HPDE6-E6E7 (cell line): ENCODE measurements at regions not wholly inside any gene's neighbourhood (a gene's known extent, or its start where the extent isn't known, plus 50 kb on each side); places are given as distances from the start of the nearest gene placed in this dataset.

Source experiments
- DNase-seq: peaks from one replicate; pipeline ENCODE4 v3.0.0; 2011; ENCODE audit warnings: missing footprints; ENCODE audit errors: extremely low spot score

DNA sequence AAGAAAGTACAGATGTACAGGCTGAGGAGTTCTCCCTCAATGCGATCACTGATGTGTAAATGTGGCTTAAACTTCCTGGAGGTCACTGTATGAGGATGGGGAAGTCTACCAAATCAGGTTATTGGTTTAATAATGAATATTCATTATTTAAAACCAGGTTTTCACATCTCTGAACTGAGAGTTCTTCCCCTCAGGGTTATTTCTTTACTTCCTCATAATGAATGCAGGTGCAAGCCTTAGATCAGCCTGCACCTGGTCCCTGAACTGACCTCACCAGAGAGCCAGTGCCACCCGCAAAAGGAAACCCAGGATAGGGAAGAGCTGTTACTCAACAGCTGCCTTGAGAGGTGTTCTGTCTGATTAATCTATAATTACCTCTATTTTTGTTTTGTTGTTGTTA is 369.0 kb downstream of the EPHA4 start:
- DNase-seq = no peak

DNA sequence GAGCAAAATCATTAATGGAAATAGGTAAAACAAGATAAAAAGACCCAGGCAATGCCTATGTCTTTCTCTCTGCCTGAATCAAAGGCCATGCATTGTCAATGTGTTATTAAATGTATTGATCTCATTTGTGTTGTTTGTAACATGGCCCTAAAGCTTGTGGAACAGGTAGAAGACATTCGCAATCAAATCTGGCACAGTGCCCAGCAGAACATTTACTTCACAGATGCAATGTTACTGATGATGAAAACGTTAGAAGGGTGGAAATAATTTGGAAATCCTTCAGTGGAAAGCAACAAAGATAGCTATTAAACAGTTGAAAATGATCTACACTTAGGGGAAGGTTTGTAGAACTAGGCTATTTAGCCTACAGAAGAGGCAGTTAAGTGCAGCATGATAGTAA is 368.2 kb downstream of the EPHA4 start:
- no peak for DNase-seq

DNA sequence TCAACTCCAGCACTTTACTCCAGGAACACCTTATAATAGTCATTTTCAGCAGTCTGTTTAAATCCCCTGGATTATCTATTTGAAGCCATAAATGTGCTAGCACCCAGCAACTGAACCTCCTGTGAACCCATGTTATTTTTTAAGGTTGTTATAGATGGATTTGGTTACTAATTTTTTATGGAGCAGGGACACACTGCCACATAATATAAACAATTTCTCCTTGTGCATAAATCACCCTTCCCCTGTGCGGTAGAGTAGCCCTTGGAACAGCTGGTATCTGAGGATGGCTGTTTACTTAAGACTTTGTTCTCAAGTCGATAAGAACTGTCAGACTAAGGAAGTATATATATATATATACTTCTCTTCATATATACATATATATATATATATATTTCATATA is 367.4 kb downstream of the EPHA4 start:
- no peak for DNase-seq

DNA sequence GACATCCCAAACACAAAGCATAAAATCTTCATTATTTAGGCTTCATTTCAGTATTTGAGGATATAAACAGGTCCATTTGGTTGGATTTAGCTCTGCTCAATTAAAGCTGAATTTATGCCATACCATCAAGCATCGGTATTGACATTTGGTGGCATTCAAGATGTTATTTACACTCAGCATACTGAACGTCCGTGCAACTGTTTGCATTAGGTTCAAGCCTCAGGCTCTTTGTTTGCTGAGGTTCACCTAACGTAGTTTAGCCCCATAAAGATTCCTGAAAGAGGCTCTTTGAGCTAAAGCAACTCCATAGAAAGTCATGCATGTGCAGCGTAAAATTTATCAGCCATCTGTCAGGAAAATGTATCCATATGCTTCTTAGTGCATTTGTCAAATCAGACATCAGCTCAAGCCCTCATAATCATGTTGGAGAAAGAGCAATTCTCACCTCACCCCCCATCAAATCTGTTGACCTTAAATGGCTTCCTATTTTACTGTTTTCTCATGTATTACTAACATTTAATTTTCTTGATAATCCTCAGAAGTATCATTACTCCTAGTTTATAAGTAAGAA is 366.9 kb downstream of the EPHA4 start:
- no peak for DNase-seq

DNA sequence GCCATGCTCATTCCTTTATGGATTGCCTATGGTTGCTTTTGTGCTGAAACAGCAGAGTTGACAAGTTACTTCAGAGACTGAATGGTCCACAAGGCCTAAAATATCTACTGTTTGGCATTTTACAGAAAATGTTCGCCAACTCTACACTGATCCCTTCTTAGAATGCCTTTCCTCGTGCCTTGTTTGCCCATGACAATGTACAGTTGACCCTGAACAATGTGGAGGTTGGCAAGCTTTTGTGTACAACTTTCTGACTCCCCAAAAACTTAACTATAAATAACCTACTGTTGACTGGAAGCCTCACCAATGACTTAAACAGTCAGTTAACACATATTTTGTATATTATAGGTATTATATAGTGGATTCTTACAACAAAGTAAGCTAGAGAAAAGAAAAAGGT is 361.4 kb downstream of the EPHA4 start:
- DNase-seq = no peak

DNA sequence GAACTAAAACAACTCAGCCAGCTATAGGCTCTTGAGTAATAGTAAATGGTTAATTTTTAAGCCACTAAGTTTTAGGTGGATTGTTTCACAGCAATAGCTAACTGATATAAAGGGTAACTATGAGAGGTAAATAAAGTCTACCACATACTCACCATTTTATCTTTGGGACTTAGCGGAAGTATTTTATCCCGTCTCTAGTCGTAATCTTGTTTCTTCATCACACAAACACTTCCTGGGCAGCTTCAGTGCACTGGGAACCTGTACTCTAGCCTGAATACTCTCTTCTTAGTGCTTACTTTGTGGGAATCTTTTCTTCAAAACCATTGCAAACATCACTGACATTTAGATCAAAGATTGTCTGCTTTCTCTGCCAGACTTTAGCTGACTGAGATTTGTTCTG is 360.5 kb downstream of the EPHA4 start:
- no peak for DNase-seq

DNA sequence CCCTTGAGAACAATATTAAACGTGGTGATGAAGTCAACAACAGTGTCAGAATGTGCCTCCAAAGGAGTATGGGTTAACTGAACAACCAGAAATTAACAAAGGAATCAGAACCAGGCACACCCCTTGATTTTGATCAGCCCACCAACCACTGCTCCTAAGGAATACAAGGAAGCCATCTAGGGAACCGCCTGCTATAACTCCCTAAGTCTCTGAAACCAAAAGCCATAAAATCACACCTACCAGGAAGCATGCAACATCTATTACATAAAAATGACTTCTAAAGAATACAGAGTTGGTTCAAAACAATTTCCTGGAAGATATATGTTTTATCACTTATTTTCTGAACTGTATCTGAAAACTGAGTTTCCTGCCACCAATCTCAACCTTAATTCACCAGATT is 360.0 kb downstream of the EPHA4 start:
- DNase-seq = no peak

DNA sequence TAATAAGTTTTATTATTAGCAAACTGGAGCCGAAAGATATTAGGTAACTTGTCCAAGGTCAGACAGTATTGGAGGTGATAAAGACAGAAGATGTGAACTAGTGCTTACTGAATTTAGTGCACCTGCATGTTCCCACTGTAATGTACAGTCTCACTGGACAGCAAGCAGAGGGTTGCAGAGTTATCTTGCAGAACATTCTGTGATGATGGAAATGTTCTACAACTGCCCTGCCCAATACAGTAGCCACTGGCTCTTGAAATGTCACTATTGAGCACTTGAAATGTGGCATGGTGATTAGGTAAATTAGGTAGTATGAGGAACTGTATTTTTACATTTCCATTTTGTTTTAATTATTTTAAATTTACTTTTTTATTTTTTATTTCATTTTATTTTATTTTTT is 356.6 kb downstream of the EPHA4 start:
- DNase-seq = no peak

DNA sequence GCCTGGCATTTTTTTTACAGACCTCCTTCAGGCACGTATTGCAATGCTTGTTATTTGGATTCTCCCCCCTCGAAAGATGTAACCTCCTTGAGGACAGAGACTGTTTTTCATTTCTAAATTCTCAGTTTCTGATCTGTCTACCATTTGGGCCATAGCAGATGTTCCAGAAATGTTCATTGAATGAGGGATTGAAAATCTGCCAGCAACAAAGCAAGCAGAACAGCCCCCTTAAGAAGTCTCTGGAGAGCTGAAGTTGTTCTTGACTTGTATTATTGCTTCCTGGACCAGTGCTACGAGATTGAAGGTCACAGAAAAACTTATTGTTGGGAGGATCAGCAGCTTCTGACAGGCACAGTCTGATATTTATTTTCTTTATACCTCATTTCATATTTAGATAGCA is 355.5 kb downstream of the EPHA4 start:
- no peak for DNase-seq

DNA sequence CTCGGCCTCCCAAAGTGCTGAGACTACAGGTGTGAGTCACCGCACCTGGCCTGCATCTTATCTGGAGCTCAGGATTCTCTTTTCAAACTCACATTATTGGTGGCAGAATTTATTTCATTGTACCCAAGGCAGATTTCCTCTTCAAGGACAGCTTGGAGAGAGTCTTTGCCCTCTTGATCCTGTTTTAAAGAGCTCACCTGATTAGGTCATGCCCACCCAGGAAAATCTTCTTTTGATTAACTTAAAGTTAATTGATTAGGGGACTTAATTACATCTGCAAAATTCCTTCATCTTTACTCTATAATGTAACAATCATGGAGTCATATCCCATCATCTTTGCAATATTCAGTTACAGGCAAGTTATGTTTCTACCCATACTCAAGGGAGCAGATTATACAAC is 346.4 kb downstream of the EPHA4 start:
- no peak for DNase-seq

DNA sequence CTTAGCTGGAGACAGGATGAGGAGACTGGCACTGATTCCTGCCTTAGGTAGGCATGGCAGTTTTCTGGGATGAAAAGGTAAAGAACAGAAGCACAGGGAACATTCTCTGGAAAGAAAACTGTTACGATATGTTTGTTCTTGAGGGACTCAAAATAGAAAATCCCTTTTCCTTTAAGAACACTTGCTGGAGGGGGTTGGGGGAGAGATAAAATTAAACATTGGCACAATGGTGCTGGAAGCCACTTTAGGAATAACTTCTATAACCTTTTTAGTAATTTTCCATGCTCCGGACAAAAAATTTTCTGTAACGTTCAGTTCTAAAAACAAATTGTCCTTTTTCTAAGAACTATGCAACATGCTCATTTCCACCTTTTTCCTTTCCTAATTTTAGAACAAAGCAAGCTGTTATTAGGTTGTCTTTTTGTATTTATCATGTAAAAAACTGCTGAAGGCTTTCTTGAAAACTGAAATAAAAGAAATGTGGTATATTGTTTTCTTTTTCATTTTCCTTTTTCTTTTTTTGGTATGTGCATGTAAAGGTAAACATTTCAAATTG is 343.8 kb downstream of the EPHA4 start:
- DNase-seq = no peak

DNA sequence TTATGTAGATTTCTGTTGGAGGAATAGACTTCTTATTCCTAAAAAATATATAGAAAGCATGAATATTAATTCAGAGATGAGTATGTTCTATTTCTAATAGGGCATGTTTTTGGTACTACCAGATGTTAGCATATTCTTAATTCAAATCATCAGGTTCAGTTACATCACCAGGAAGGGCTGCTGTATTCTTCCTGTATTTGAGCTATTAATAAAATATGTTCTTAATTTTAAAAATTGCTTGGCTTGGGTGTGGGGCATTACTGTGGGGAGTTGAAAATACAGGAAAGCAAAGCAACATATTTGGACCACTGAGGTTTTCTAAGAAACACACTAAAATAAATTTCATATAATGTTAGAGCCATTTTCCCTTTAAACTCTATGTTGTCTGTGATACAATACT is 343.0 kb downstream of the EPHA4 start:
- DNase-seq = no peak

DNA sequence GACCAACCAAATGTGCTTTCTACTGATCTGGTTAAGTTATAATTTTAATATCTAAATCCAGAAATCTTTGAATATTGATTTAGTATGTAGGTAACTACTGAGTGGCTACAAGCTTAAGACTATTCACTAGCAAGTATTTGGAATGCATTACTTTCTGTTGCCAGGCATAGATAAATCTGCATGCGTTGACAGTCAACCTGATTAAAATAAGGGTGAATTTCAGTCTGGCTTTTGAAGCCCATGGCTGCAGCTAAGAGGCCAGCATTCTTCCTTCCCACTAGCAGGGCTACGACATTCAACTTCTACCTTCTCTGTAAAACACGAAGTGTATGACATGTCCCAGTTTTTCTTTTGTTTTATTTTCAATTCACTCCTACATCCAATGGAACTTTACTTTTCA is 340.6 kb downstream of the EPHA4 start:
- DNase-seq = no peak

DNA sequence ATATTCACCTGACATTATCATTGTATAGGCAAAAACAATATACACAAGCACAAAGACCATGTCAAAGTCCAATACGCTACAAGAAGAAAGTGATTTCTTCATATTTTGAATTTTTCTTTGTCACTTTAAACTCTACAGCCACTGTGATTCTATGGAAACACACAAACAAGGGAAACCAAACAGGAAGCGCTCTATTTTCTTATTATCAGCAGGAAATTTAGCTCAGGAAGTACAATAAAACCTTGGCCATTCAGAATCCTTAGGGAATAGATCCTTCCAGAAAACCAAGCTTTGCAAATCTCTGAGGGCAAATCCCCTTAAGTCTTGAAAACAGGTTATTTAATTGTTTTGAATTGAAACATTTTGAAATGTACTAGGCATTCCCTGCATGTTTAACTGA is 336.2 kb downstream of the EPHA4 start:
- no peak for DNase-seq

DNA sequence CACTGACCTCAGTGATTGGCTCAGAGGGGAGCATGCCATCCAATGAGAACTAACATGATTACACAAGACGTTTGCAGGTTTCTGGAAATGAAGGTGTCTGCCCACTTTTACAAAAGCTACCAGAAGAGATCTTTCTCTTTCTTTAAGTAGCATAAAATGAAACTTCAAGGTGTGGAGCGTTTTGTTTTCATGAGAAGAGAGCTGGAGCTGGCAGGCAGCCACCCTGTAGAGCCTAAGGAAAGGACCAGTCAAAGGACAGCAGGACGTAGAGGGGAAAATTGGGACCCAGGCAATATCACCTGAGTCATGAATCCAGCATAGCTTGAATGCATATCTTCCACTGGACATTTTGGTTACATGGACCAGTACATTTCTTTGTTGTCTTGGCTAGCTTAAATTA is 331.0 kb downstream of the EPHA4 start:
- no peak for DNase-seq

DNA sequence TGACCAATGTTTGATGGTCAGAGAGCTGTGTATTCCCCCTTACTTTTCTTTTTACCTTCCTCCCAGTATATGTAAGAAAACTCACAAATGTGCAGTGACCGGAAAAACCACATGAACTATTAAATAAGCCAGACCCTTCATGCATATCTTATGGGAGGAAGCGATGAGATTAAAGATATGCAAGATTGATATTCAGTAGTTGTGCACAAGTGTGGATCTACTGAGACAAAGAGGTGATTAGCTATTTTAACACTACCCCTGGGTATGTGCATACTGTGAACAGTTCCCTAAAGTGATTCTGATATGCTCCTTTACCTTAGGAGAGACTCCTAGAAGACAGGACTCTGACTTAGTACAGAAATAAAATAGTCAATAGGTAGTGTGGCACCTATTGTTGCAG is 328.3 kb downstream of the EPHA4 start:
- DNase-seq = no peak

DNA sequence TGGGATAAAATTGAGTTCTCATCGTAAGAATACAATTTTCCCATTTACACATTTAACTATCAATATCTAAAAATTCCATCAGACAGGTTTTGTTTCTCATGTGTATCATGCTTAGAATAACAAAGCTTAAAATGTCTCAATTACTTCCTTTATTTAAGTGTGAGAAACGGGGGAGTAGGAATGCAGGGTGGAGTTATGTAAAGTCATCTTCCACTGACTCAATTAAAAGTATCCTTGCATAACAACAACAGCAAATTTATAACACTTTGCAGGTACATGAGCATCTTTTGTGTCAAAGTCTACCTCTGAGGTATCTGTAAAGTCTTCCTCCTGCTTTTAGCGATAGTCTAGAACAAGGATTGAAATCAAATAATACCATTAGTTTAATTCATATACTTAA is 327.1 kb downstream of the EPHA4 start:
- no peak for DNase-seq

DNA sequence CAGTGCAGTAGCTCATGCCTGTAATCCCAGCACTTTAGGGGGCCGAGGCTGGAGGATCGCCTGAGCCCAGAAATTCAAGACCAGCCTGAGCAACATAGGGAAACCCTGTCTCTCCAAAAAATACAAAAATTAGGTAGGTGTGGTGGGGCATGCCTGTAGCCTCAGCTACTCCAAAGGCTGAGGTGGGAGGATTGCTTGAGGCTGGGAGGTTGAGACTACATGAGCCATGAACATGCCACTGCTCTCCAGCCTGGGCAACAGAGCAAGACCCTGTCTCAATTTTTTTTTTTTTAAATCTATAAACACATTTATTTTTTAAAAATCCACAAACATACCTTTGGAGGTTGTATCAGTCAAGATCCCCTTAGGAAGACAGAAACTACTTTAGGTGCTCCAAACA is 326.3 kb downstream of the EPHA4 start:
- no peak for DNase-seq

DNA sequence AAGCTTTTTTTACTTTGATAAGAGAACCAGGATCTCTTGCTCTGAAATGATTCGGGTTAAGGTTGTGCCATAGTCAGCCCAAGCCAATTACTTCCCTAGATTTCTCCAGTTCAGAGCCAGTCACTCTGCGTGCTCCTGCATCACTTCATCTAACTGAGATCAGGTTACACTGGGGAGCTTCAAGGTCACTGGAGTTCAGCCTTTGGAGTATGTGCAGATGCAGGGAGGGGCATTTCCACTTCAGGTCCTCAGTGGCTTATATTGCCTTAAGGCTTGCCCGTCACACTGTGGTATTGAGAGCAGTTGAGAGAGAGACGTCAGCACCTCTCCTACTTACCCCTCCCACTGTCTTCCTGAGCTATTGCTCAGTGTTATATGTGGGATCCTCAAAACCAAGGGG is 317.8 kb downstream of the EPHA4 start:
- DNase-seq = no peak

DNA sequence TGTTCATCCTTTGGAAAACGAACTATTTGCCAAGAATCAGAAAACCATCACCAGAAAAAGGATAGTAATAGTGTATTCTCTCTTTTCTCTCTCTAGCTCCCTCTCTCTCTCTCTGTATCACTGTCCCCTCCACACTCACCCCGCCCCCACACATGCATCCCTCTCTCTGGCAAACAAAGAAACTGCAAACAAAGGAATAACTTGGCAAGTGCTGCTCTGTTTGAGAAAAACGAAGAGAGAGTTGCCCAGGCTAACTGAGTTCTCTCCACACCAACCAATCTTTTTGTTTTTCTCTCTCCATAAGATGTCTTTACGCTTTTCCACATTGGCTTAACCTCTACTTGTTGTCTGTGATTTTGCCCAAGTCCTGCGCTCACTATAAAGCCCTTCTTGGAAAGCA is 316.2 kb downstream of the EPHA4 start:
- DNase-seq = no peak

DNA sequence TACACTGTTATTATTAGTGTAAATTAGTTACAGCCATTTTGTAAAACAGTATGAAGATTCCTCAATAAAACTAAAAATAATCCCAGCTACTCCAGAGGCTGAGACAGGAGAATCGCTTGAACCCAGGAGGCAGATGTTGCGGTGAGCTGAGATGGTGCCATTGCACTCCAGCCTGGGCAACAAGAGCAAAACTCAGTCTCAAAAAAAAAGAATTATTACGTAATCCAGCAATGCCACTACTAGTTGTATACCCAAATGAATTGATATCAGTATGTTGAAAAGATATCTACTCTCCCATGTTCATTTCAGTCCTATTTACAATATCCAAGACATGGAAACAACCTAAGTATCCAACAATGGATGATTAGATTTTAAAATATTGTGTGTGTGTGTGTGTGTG is 313.6 kb downstream of the EPHA4 start:
- DNase-seq = no peak

DNA sequence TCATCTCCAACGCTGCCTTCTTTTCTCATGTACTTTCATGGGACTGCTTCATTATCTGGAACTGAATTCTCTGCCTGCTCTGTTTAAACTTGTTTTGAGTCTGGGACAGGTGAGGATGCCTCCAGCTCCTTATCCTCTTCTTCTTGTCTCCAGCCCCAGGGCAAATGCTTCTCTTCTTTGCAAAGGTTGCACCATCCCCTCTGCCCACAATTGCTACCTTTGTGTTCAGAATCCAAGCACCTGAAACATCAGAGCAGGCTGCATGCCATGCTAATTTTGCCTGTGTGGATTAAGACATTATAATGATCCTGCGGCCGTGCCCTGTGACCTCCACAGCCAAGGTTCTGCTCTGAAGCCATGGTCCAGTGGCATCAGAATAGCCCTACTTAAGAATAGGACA is 309.5 kb downstream of the EPHA4 start:
- no peak for DNase-seq

DNA sequence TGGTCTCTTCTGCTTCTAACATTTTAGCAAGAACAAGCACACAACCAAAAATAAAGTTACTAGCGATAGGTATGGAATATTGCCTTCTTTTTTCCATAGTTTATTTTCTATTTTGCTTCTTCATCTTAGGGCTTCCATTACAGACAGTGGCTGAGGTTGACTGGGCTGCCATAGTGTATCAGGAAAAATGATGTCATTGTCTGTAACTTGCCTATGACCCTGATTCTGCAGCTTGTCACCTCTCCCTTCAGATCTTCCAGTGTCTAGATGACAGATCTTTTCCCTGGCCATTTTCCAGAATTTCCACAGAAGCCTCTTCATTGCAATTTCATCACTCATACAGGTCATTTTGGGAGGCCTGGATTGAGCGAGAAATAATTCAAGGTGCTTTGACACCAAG is 308.5 kb downstream of the EPHA4 start:
- DNase-seq = no peak

DNA sequence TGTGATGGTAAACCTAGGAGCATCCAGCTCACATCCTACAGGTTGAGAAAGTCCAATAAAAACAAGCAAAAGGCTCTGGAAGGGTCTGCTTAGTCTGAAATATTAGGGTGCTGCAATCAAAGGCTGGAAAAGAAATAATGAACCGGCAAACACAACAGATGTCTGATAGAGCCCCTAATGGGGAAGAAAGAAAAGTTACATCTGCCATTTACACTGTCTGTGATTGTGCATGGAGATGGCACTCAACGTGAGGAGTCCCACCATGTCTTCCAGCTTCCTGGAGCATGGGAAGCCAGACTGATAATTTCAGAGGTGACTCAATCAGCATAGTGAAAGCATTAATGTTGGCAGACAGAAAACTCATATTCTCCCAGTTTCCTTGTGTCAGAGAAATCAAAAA is 307.8 kb downstream of the EPHA4 start:
- DNase-seq = no peak
